IPS-18c (cell line): ENCODE measurements at regions not wholly inside any gene's neighbourhood (a gene's known extent, or its start where the extent isn't known, plus 50 kb on each side); places are given as distances from the start of the nearest gene placed in this dataset.
A peak's percentile ranks its signal among the peaks of the same experiment; 100 is the strongest.
"Not testable (repeated sequence)": the region's sequence is repeated elsewhere in the genome, so short reads cannot be mapped to it uniquely, and the experiment has no call there.

Experiments
- H3K4me3 ChIP-seq: 2 replicates; pipeline ENCODE4 v1.7.0; 2013; ENCODE audit warnings: low read depth, mild to moderate bottlenecking, low read length, moderate library complexity; ENCODE audit not compliant: insufficient read depth
- H3K9me3 ChIP-seq: one replicate; pipeline ENCODE4 v1.6.1; 2013; ENCODE audit warnings: mild to moderate bottlenecking, low read length, moderate library complexity; ENCODE audit not compliant: control insufficient read depth, insufficient read depth

DNA sequence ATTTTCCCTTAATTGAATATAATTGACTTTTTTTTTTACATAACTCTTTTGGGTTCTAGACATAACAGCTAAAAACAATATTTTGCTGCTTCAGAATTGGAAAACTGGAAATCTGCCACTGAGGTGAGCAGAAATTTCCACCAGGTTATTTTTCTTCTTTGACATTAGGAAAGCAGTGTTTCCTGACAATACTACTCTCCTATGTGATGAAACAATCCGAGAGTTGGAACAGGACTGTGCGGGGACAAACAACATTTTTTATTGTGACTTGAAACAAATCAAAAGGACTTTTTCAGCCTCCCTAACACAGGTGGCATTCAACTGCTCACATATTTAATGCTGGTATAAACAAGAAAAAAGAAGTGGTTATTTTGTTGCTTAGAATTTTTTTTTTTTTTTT, 237.2 kb downstream of the RNF152 start:
- H3K4me3 ChIP-seq, result no peak overlapping the region
- H3K9me3 ChIP-seq, result no peaks in the 10 kb centered on the region

- no peaks in the 10 kb centered on the region for H3K9me3 ChIP-seq
- H3K4me3 ChIP-seq, result no peak overlapping the region
These were observed 238.8 kb downstream of the RNF152 start for GRCh38 chr18:61653823-61654551.

GRCh38 chr18:61651880-61652268, 240.9 kb downstream of the RNF152 start:
- H3K4me3 ChIP-seq, result no peak overlapping the region
- no peaks in the 10 kb centered on the region for H3K9me3 ChIP-seq

- no peak overlapping the region for H3K4me3 ChIP-seq
- no peaks in the 10 kb centered on the region for H3K9me3 ChIP-seq
These were observed 241.5 kb downstream of the RNF152 start for GRCh38 chr18:61651145-61651879.

- Histone ChIP-seq H3K9me3 (no peaks in the 10 kb centered on the region), H3K4me3 (no peak overlapping the region)
These were observed 248.7 kb downstream of the RNF152 start for GRCh38 chr18:61643884-61644647.

DNA sequence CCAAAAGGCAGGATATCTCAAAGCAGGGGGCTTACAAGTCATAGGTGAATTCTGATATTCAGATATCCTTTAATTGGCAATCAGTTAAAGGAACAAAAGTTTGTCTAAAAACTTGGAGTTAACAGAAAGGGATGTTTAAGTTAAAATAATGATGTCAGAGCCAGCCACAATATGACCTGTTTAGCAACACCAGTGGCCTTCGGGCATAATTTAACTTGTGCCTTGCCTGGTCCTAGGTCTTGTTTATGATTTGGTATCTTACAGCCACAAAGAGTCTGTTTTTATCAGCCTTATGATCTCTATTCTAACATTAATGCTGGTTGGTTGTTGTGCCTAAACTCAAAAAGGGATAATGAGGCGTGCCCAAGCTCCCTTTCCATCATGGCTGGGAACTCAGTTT, 252.9 kb downstream of the RNF152 start:
- no peak overlapping the region for H3K4me3 ChIP-seq
- H3K9me3 ChIP-seq, result no peaks in the 10 kb centered on the region

DNA sequence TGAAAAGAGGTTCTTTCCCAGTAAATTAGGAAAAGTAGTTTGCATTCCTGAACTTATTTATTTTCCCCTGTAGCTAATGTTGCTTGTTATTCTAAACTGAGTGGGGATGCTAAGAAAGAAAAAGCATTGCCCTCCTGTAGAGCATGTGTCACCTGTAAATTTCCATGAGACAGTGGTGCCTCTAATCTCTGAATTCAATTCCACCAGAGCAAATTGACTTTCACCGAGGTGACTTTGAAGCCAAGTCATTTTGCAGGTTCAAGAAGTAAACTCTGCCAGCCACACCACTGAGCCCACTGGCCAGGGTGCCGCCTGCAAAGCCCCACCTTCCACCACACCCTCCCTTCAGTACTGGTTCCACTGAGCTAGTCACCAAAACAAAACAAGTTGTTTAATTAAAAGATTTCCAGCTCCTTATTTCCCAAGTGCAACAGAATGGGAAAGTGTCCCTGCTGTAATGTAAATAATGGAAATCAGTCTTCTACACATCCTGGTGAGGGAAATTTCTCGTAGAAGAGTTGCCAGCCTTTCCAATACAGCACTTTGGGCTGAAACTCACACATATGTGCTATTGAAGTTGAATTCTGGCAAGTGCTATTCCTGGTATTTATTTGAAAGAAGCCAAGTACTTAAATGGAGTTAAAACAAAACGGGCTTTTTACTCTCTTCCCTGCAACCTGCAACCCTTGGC, 254.8 kb downstream of the RNF152 start:
- Histone ChIP-seq H3K9me3 (no peaks in the 10 kb centered on the region), H3K4me3 (no peak overlapping the region)

DNA sequence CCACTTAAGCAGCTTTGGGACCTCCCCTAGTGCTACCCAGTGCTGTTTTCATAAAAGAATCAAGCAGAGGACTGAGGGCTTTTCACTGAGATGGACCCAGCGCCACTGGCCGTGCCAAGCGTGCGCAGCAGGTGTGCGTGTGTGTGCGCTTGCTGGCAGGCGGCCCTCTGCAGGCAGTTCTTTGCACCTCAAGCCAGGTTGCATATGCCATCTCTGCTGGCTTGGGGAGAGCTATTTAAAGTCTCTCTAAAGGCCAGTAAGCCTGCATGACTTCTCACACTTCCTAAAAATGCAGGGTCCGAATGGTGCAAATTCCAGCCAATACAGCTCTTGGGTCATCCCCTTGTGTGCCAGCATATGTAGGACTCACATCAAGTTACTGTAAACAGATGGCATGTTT, 255.5 kb downstream of the RNF152 start:
- Histone ChIP-seq H3K4me3 (peak overlapping the region; percentile 21; the same call in 1 of the 2 replicates), H3K9me3 (no peaks in the 10 kb centered on the region)

DNA sequence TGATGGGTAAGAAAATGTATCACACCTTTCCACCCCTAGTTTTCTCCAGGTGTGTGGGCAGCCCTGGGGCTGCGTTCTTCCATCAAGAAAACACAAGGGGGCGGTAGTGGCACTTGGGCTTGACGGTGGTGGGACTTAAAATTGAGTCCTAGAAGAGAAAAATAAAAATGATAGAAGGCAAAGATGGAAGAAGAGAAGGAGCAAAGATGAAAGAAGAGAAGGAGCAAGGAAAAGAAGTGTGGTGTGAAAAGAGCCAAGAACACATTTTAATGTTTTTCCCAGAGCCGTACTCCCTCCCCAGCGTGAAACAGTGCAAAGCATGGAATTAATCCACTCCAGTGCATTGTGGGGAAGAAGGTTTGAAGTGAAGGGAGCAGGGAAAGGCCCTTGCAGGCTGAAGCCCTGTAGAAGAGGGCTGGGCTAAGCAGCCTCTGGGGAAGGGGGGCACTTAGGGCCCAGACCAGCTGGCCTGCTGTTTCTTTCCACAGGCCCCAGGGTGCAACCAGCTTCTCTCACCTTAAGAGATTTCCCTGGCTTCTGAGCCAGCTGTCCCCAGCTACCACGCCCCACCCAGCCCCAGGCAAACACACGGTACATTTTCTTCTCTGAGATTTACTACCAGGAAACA, 256.8 kb downstream of the RNF152 start:
- Histone ChIP-seq H3K4me3 (no peak overlapping the region), H3K9me3 (no peaks in the 10 kb centered on the region)

DNA sequence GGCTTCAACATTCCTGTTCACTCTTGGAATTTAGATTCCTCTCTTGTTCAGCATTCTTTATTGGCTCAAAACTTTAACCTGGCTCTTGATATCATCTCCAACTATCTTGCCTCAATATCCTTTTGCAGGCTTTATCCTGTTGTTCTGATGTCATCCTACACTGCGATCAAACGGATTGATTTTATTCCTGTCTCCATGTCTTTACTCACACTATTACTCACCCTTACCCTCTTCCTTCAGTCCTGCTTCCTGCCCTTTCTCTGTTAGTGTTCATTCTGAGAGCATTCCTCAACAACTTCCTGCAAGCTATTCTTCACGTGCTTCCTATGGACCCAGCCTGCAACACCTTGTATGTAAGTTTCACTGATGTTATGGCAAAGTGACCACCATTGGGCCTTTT, 264.7 kb downstream of the RNF152 start:
- Histone ChIP-seq H3K4me3 (no peak overlapping the region), H3K9me3 (no peaks in the 10 kb centered on the region)

DNA sequence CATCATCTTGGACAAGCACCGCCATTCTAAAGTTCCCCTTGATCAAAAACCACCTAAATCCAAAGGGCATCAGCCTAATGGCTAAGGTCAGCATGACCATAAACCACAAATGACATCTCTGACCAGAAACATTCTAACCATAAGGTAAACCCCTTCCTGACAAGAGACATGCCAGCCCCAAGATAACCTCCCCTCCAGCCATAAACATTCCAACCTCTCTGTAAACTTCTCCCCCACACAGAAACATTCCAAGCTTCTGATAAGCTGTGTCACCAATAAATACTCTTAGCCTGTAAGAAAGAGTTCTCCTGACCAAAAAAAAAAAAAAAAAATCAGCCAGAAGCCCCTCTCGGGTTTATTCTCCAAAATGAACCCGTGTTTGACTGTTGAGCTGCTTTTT, 268.2 kb downstream of the RNF152 start:
- H3K9me3 ChIP-seq, H3K4me3 ChIP-seq: not testable (repeated sequence)

DNA sequence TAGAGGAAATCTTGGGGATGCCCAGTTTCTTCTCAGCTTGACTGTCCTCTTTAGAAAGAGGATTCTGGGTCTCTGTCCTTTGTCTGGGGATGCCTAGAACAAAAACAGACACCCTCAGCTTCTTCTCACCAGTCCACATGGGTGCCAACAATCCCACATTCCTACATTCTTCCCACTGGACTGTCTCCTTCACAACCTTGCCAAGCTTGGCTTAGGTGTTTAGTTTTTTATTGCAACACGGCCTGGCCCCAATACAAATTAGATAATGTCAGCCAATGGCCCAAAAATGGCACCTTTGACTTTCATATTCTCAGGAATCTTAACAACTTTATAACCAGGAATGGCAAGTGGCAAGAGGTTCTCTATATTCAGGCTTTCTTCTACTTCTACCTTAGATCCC, 273.0 kb downstream of the RNF152 start:
- Histone ChIP-seq H3K9me3 (peaks cover 10% of the 10 kb centered on the region), H3K4me3 (no peak overlapping the region)

DNA sequence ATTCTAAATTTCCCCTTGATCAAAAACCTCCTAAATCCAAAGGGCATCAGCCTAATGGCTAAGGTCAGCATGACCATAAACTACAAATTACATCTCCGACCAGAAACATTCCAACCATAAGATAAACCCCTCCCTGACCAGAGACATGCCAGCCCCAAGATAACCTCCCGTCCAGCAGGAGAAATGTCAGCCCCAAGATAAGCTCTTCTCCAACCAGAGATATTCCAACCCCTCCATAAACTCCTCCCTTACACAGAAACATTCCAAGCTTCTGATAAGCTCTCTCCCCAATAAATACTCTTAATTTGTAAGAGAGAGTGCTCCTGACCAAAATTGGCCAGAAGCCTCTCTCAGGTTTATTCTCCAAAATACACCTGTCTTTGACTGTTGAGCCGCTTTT, 274.0 kb downstream of the RNF152 start:
- Histone ChIP-seq H3K9me3 (peaks cover 10% of the 10 kb centered on the region), H3K4me3 (no peak overlapping the region)

- Histone ChIP-seq H3K4me3 (no peak overlapping the region), H3K9me3 (peaks cover 10% of the 10 kb centered on the region)
These were observed 276.6 kb downstream of the RNF152 start for GRCh38 chr18:61616111-61616610.

GRCh38 chr18:61612517-61612916, 279.3 kb downstream of the CDH20 start:
- H3K4me3 ChIP-seq, result no peak overlapping the region
- peaks cover 3% of the 10 kb centered on the region for H3K9me3 ChIP-seq

- Histone ChIP-seq H3K4me3 (no peak overlapping the region), H3K9me3 (peaks cover 3% of the 10 kb centered on the region)
These were observed 275.9 kb downstream of the CDH20 start for GRCh38 chr18:61609131-61609530.

- H3K9me3 ChIP-seq, result peaks cover 3% of the 10 kb centered on the region
- H3K4me3 ChIP-seq, result no peak overlapping the region
These were observed 275.1 kb downstream of the CDH20 start for GRCh38 chr18:61608316-61608715.
